Tongue (tissue), 1 donor: ENCODE measurements at regions not wholly inside any gene's neighbourhood (a gene's known extent, or its start where the extent isn't known, plus 50 kb on each side); places are given as distances from the start of the nearest gene placed in this dataset.
A peak's percentile ranks its signal among the peaks of the same experiment; 100 is the strongest.

Source experiments
- DNase-seq: peaks from one replicate; pipeline ENCODE4 v3.0.0-alpha.2; 2015

DNA sequence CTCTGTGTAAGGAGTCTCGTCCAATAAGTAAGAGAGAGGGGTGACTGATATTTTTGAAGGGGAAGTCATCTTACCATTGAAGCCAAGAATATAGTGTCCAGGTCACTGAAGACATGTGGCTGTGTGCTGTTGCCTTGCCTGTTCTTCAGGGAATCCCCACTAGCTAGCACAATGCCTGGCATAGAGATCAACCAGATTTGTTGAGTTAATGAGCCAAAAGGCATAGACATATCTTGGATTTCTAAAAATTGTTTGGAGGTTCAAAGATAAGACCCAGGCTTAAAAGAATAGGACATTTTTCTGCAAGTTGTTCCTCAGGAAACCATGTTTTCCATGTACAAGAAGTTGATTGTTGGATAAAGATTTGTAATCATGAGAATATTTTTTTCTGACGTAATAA, 119.3 kb upstream of the DKK2 start:
- no peak for DNase-seq

DNA sequence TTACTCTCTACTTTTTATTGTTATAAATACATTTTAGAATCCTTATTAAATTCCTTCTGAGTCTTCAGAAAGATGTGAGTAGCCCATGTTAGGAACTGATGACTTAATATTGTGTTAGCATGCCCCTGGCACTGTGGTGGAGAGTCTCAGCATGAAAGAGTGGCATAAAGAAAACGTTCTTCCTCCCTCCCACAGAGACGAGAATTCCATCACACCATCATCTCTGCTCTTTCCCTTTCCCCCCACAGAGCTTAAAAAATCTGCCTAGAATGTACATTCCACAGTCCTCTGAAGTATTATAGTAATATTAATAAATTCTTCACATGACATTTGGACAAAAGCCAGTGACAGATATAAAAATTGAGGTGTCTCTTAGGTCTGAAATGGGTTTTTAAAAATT, 117.8 kb upstream of the DKK2 start:
- DNase-seq, result no peak

DNA sequence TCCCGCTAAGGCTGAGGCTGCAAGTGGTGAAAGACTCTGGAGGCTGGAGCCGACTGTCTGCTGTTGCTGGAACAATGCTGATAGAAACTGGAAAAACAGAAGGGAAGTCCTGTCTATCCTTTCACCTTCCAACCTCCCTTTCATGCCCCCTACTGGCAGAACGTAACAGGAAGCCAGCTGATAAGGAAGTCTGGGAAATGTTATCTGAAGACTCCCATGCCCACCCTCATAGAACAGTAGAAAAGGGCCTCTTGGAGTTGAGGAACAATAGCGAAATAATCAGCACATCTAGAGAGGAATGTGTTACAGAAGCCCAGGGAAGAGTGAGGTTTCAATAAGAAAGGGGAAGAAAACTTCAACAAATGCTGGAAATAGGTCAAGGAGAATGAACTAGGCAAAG, 117.1 kb upstream of the DKK2 start:
- DNase-seq, result no peak

DNA sequence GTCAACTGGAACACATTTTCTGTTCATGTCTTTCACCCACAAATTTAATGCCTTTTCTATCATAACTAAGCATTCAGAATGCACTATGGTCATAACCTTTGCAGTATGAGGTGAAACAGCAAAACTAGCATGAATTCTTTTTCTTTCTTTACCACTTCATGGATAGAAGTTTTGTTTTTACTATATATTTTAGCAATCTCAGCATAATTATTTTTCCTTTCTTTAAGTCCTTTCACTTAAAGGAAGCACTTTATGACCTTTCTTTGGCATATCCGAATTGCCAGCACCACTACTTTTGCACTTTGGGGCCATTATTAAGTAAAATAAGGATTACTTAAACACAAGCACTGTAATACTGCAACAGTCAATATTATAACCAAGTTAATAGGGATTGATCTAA, 115.1 kb upstream of the DKK2 start:
- DNase-seq, result no peak

DNA sequence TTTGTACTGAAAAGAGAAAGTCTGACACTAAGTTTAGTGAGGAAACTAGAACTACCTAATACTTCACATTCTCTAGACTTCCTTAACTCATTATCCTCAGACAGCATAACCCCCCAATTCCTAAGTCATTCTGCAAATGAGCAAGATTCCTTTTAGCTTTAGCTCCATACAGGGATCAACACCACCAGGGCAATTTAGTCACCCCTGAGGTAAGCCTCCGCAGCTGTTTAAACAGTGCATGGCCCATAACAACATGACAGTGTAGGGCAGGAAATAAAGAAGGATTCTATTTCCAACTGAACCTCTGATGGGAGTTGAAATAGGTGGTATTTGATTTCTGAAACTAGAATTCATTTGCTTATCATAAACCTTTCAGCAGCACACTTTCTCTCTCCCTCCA, 112.8 kb upstream of the DKK2 start:
- no peak for DNase-seq

DNA sequence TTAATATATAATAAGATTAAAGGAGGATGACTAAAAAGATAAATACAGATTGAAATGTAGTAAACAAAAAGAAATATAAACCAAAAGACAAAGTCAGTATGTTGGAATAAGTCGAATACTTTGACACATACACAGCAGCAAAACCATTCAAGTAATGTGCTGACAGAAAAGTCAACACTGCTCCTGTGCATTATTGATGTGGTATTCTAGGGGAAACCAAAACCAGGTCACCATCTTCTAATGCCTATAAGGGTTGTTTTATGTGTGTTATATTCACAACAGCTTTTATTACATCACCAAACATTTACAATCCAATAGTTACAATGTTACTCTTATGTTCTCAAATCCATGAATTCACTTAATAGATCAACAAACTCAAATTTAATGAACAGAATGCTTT, 111.8 kb upstream of the DKK2 start:
- DNase-seq, result no peak

DNA sequence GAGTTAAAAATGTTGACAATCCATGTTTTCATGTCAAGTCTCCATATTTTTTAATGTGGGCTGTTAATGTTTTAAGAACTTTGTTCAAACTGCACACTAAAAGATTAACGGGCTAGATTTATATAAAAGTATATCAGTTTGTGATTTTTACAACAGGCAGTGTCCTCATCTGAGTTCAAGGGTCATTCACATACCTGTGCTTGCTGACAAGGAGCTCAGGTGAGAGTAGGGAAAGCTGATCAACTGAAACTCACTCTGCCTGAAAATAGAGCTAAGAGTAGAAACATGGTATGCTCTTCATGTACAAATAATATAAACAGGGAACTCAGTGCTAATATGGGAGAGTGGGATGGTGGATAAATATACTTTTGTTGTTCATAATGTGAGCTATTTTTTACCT, 102.3 kb upstream of the DKK2 start:
- DNase-seq, result no peak

DNA sequence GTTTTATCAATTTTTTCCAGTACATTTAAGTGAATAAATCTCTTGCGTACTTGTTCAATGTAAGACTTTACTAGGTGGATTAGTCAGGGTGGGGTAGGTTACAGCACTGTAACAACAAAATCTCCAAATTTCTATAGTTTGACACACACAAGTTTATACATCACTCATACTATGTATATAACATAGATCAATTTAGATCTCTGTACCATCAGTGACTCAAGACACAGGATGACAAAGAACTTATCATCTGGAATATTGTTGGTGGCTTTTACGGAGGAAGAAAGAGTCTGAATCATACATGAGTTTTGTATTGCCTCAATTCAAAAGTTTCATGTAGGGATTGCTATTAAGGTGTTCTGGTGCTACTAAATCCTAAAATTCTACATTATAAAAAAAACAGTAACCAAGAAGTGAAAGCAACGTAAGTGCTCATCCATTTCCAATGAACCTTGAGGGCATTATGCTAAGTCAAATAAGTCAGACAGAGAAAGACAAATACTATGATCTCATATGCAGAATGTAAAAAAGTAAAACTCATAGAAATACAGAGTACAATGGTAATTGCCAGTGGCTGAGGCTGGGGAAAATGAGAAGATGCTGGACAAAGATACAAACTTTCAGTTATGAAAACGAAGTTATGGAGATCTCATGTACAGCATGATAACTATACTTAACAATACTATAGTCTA, 98.0 kb upstream of the DKK2 start:
- DNase-seq, result no peak

DNA sequence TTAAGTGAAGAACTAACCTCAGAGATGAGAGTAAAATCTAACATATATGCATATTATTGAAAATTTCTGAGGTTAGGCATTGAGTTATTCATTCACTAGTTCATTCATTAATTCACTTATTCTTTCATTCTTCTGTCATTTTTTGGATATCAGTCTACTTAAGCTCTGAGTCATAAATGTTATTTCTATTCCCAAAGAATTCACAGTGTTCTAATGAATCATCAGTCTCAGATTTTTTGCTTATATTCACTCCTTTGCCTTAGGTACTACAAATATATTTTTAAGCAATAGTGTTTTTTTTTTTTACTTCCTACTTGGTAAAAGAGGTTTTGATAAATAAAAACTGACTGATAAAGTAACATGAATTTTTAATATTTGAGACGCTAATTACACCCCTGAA, 95.2 kb upstream of the DKK2 start:
- DNase-seq, result no peak

DNA sequence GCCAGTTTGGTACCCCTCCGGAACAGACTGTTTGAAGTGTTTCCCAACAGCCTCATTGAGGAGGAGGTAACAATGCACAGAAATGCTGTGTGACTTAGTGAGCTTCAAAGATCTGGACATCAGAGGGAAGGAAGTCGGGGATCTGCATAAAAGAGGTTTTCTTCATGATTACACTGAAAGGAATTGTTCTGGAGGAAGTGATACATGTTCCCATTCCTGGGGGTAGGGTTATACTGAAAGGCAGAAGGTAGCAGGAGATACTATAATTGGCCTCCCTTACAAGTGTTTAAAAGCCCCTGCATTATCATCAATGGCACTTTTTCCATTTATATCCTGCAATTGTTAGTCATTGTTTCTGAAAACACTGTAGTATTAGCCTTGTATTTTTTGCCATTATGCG, 94.0 kb upstream of the DKK2 start:
- DNase-seq, result no peak

DNA sequence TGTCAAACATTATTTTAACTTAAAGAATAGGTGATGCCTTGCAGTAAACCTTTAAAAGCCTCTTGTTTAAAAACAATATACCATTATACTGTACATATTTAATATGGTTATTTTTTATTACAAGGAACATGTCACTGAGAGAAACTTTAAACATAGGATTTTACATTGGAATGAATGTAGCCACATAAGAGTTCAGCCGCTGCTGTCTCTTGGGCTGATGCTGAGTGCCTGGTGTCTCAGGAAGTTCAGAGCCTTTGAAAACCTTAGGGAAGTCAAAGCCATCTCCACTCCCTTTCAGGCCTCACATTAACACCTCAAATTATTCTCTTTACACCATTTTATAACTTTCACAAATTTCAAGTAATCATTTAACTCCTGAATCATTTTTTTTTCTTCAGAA, 93.5 kb upstream of the DKK2 start:
- no peak for DNase-seq

DNA sequence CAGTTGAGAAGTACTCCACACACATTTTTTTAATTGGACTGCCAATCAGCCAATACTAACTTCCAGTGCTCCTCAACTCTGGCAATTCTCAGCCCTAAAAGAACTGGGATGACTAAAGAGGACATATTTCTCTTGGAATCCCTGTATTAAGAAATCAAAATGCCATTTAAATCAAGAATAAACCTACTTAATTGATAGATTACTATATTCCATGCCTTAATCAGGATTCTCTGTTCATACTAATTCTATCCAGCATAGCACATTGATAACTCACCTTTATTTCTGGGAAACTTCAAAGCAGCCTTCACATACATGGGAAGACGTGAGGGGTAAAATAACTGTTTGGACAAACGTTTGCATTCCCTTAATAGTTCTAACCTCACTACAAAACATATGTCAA, 93.0 kb upstream of the DKK2 start:
- DNase-seq, result no peak

DNA sequence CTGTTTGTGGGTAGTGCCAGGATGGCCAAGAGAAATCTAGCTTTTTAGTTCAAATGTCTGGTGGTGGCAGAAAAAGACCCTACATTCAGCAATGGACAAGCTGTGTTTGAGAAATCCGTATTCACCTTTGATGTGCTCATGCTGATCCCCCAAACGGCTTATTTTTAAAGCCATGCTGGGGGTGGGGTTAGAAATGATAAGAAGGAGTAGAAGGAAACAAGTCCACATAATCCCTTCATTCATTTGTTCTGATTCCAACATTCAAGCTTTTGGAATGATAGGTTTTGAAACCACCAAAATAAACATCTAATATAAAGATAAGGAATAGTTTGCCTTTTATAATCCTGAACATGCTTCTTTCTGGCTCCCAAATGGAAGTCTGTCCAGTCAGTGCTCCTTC, 92.0 kb upstream of the DKK2 start:
- no peak for DNase-seq

DNA sequence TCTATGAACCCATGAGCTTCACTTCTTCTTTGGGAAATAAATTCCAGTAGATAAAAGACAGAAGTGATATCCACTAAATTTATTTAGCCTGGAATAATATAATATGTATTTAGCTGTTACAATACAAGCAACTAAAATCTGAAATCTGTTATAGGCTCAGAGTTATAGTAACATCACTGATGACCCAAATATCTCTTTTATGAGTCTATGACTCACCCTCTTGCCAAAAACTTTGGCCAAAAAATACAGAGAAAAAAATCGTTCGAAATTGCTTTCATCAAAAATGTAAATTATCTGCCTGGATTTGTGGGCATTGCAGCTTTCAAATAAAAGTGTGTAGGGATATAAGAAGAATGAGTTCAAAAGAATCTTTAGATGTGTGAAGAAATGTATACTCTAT, 89.4 kb upstream of the DKK2 start:
- no peak for DNase-seq

DNA sequence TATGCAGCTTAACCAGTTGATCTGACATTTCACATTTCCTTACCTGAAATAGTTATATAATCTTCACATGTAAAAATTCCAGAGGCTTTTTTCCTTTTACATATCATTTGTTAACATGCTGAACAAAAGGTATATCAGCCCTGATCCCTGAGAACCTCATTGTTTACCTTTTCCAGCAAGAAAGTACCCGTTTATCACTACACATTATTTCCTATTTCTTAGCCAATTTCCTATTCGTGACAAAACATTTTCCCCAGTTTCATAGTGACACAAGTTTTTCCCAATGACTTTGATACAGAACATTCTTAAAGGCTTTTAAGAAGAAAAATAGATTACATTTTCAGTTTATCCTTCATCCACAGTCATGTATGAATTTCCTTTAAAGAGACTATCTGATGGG, 86.6 kb upstream of the DKK2 start:
- DNase-seq, result no peak

DNA sequence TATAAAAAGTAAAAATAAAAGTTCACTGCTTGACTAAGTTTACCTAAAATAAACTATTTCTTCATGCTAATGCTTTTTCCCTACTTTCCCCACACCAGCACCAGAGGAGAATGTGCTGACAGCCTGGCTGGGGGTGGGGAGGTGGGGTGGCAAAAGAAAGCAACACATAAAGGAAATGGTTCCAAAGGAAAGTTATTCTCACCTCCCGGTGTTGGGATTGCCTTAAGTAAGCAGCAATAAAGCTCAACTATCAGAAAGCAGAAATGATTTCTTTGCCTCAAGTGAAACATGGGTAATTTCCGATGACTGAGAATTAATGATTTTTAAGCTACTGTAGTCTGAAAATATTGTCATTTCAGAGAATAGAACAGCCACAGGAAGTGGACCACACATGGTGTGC, 84.5 kb upstream of the DKK2 start:
- no peak for DNase-seq

DNA sequence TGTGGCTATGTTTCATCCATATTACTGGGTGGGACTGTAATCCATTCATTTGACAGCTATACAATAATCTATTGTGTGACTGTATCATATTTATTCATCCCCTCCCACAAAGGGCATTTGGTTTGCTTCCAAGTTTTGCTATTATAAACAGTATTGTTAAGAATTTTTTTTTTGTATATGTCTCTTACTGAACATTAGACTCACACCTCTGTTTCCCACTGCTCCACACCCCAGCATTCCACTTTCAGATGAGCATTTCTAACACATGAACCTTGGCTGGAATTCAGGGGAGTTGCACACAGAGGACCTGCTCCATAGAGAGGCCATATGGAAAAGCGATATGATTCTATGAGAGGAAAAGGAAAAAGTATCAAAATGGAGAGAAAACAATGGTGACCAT, 81.6 kb upstream of the DKK2 start:
- DNase-seq, result no peak

DNA sequence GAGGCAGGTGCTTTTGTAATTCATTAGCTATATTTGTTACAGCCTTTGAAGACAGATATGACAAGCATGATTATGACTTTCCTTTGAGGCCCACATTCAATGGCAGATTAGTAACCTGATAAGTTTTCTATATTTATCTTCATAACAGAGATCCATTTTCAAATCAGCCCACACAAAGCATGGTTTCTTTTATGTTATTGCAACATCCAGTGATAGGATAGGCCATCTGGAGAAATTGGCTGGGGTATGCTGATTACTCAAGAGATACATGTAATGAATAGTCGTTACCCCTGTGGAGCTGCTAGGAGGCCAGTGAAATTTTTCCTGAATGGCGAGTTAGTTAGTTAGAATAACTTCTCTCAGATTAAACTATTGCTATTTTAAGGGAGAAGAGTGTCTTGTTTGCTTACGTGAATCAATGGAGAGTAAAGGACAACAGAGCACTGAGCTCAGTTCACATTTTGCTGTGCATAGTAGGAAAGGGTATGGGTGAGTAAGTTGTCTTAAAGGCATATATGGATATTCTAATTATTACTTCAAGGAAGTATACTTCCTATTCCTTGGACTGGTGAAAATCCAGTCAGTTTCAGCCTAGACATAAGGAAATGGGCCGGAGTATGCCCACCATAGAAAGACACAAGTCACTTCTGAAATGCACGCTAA, 79.2 kb upstream of the DKK2 start:
- no peak for DNase-seq

DNA sequence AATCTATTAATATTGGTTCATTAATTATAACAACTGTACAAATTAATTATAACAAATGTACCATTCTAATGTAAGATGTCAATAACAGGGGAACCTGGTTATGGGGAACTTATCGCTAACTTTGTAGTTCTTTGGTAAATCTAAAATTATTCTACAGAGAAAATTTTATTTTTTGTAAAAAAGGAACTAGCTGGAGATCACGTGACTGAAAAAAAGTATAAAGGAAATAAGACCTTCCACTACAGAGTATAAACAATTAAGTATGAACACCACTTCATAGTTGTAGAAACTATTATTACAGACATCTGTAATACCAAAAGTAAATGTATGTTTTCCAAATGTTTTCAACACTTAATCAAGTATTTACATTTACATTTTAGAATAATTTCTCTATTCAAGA, 77.9 kb upstream of the DKK2 start:
- no peak for DNase-seq

DNA sequence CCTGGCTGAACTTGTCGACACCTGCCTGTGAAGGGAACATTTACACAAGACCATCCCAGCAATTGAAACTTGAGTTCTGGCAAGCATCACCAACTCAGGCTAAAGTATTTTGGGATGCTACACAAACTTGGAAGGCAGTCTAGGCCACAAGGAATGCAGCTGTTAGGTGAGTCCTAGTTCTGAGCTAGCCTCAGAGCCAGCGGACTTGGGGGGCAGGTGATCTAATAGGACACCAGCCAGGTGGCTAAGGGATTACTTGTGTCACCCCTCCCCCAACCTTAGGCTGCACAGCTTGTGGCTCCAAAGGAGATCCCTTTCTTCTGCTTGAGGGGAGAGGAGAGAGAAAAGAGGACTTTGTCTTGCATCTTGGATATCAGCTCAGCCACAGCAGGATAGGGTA, 62.3 kb upstream of the DKK2 start:
- DNase-seq, result peak; percentile 54

DNA sequence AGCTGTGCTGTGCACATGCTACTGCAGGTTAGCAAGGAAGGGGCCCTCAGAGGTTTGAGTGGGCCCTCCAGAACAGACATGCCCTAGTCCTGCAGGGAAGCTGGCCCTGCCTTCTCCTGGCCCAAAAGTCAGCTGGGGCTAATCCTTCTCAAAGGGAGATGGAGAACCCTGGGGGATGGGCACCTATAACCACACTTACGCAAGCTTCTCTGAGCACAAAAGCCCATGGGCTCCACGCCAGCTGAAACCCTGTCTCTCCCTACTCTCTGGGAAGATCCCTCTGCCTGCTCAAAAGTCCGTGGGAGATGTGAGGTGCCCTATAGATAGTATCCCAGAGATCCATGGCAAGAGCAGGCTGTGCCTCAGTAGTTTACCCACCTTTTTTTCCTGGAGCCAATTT, 58.9 kb upstream of the DKK2 start:
- no peak for DNase-seq

DNA sequence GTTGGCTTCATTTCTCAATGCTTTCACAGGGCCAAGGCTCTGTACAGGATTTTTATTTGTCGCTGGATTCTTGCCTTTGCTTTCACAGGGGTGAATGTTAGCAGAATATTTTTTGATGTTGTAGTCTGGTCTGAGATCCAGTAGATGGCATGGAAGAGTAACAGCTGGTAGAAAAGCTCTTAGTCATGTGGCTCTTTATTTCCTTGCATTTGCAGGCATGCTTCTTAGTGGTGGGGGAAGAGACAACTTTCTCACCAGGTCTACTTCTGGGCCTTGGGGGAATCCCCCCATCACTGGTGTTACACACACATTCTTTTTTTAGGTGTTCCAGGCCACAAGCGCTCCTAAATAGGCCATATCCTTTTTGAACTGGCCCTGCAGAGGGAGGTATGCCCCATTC, 58.2 kb upstream of the DKK2 start:
- no peak for DNase-seq
